Kidney (tissue), 13 donors: ENCODE measurements at regions not wholly inside any gene's neighbourhood (a gene's known extent, or its start where the extent isn't known, plus 50 kb on each side); places are given as distances from the start of the nearest gene placed in this dataset.
"Not testable (repeated sequence)": the region's sequence is repeated elsewhere in the genome, so short reads cannot be mapped to it uniquely, and the experiment has no call there.

Experiments used
- DNase-seq, 5 donors: peaks; one replicate each; pipeline ENCODE4 v3.0.0-alpha.2; 2013 to 2020
- FAIRE-seq: peaks from 2 replicates; lab custom pipeline; 2012; peaks lifted over from hg19 to GRCh38; lab: Jason Lieb, UNC
- H3K27ac ChIP-seq, 2 donors: one replicate each; pipeline ENCODE4 v1.7.0; 2013; ENCODE audit warnings: low read depth in 2 of 2, low read length in 2 of 2, inconsistent platforms in 1 of 2
- H3K27me3 ChIP-seq: one replicate; pipeline ENCODE4 v1.7.1; 2013; ENCODE audit warnings: low read length, inconsistent platforms; ENCODE audit not compliant: control insufficient read depth, insufficient read depth
- H3K36me3 ChIP-seq, 3 donors: one replicate each; pipeline versions ENCODE4 v1.7.0 to v1.7.1; 2013; ENCODE audit warnings: low read length in 3 of 3, control low read depth in 1 of 3, inconsistent platforms in 1 of 3; ENCODE audit not compliant: insufficient read depth in 3 of 3, control insufficient read depth in 2 of 3
- H3K4me1 ChIP-seq, 3 donors: one replicate each; pipeline versions ENCODE4 v1.7.0 to v1.7.1; 2013; ENCODE audit warnings: low read length in 3 of 3, inconsistent platforms in 1 of 3, low read depth in 1 of 3; ENCODE audit not compliant: control insufficient read depth in 2 of 3, insufficient read depth in 2 of 3
- H3K4me3 ChIP-seq, 3 donors: one replicate each; pipeline versions ENCODE4 v1.7.0 to v1.8.1; 2013; ENCODE audit warnings: low read length in 3 of 3, control low read depth in 1 of 3, inconsistent platforms in 1 of 3
- H3K9ac ChIP-seq, 3 donors: one replicate each; pipeline versions ENCODE4 v1.7.0 to v1.7.1; 2013; ENCODE audit warnings: low read length in 3 of 3, control low read depth in 1 of 3, inconsistent platforms in 1 of 3
- H3K9me3 ChIP-seq, 3 donors: one replicate each; pipeline versions ENCODE4 v1.7.0 to v1.7.1; 2013; ENCODE audit warnings: low read length in 3 of 3, control low read depth in 1 of 3, inconsistent platforms in 1 of 3; ENCODE audit not compliant: control insufficient read depth in 2 of 3, insufficient read depth in 1 of 3
- CTCF ChIP-seq: IDR thresholded peaks from 3 replicates; pipeline ENCODE4 v1.5.1; 2012; ENCODE audit warnings: mild to moderate bottlenecking, moderate library complexity, borderline replicate concordance; ENCODE audit not compliant: insufficient read depth; ENCODE audit errors: extremely low read depth
- intact Hi-C: fragments of 100-400 bp; cut with DNase I; formaldehyde crosslinking; loops from one replicate; pipeline ENCODE4 v1.11.1; 2022
- donor health status: control.
- donor health status: control.
- donor health status: control.
- donor health status: control.
- donor health status: control.
- donor health status: DM: yes; HTN: yes; CAD: no.
- donor health status: Normal renal cell carcinoma (clear cell type).

GRCh38 chr5:42872865-42873264 lies 61.2 kb upstream of the SELENOP start:
- H3K4me3 ChIP-seq: no peak overlapping the region
- no peaks in the 10 kb centered on the region for H3K36me3 ChIP-seq
- intact Hi-C loops: no loop called here
- no peaks in the 10 kb centered on the region for H3K9me3 ChIP-seq
- DNase-seq (no peak), FAIRE-seq (no peak)
- H3K27me3 ChIP-seq: no peaks in the 10 kb centered on the region
- no peak overlapping the region for H3K27ac ChIP-seq
- no peak for TF ChIP-seq CTCF
- peaks cover 0 to 14% (median 0%) of the 10 kb centered on the region in 3 donors for H3K4me1 ChIP-seq
- no peak overlapping the region for H3K9ac ChIP-seq

- no peak overlapping the region for H3K27ac ChIP-seq
- H3K9me3 ChIP-seq: no peaks in the 10 kb centered on the region
- H3K9ac ChIP-seq: no peak overlapping the region
- H3K4me3 ChIP-seq: no peak overlapping the region
- H3K27me3 ChIP-seq: no peaks in the 10 kb centered on the region
- FAIRE-seq (no peak), DNase-seq (no peak)
- no peaks in the 10 kb centered on the region for H3K36me3 ChIP-seq
- TF ChIP-seq CTCF: no peak
- intact Hi-C loops: no loop called here
- H3K4me1 ChIP-seq: peaks cover 0 to 3% (median 0%) of the 10 kb centered on the region in 3 donors
These were observed 59.3 kb upstream of the SELENOP start for GRCh38 chr5:42870882-42871418.

GRCh38 chr5:42868417-42868816 lies 56.7 kb upstream of the SELENOP start:
- intact Hi-C loops, DNase-seq, FAIRE-seq: not testable (repeated sequence)

GRCh38 chr5:42864749-42865148 lies 53.1 kb upstream of the SELENOP start:
- H3K36me3 ChIP-seq, H3K4me1 ChIP-seq, H3K27me3 ChIP-seq, H3K4me3 ChIP-seq, DNase-seq, H3K9me3 ChIP-seq, H3K9ac ChIP-seq, intact Hi-C loops, H3K27ac ChIP-seq, FAIRE-seq: not testable (repeated sequence)

More at GRCh38 chr5:42868417-42868816, 56.7 kb upstream of the SELENOP start:
- H3K9ac ChIP-seq, H3K27ac ChIP-seq, H3K4me1 ChIP-seq, H3K27me3 ChIP-seq, H3K36me3 ChIP-seq, H3K4me3 ChIP-seq, H3K9me3 ChIP-seq: not testable (repeated sequence)
